IMR-90 (cell line): ENCODE measurements at regions not wholly inside any gene's neighbourhood (a gene's known extent, or its start where the extent isn't known, plus 50 kb on each side); places are given as distances from the start of the nearest gene placed in this dataset.

Experiments used
- ATAC-seq: fragments of 200-7000 bp; cut with Tn5 transposase; 2 replicates; pipeline ENCODE4 v1.9.1; 2020; ENCODE audit warnings: low read depth, mild to moderate bottlenecking, moderate library complexity
- BruUV-seq: library from RNA; stranded (reverse); fragments of 400-500 nt; replicated peaks from 2 replicates; lab custom pipeline; 2021; lab: Mats Ljungman, UMichigan
- CTCF ChIA-PET: fragments of 300-600 bp; formaldehyde crosslinking; extraction: SDS; loops from one replicate; lab custom pipeline; 2021; ENCODE audit warnings: antibody characterized with exemption; lab: Yijun Ruan, JAX
- POLR2A ChIA-PET: fragments of 300-600 bp; sonication (Branson Sonifier 250); formaldehyde crosslinking; loops from one replicate; lab custom pipeline; 2022; ENCODE audit warnings: antibody characterized with exemption; ENCODE audit not compliant: unreplicated experiment; lab: Charles Lee
- DNase-seq: peaks from one replicate; pipeline ENCODE4 v3.0.0; 2013
- H2AFZ ChIP-seq: replicated peaks from 2 replicates; pipeline ENCODE3; 2013; ENCODE audit warnings: low read length, mild to moderate bottlenecking; ENCODE audit not compliant: poor library complexity
- H2AK5ac ChIP-seq: 2 replicates; pipeline ENCODE4 v1.6.1; 2013; ENCODE audit warnings: low read depth, low read length, inconsistent platforms
- H2AK9ac ChIP-seq: replicated peaks from 2 replicates; pipeline ENCODE3; 2013; ENCODE audit warnings: mild to moderate bottlenecking, low read depth, low read length, moderate library complexity; ENCODE audit not compliant: poor library complexity
- H2BK120ac ChIP-seq: 2 replicates; pipeline ENCODE4 v1.6.1; 2013; ENCODE audit warnings: low read depth, low read length, inconsistent platforms
- H2BK15ac ChIP-seq: 3 replicates; pipeline ENCODE4 v1.6.1; 2013; ENCODE audit warnings: low read depth, low read length, inconsistent platforms
- H2BK20ac ChIP-seq: 2 replicates; pipeline ENCODE4 v1.6.1; 2013; ENCODE audit warnings: low read depth, mild to moderate bottlenecking, inconsistent platforms, low read length, moderate library complexity
- H2BK5ac ChIP-seq: 2 replicates; pipeline ENCODE4 v1.6.1; 2013; ENCODE audit warnings: mild to moderate bottlenecking, low read depth, low read length, inconsistent platforms; ENCODE audit not compliant: poor library complexity, severe bottlenecking
- H3K14ac ChIP-seq: replicated peaks from 2 replicates; pipeline ENCODE4 v1.6.1; 2013; ENCODE audit warnings: low read depth, low read length, inconsistent platforms
- H3K18ac ChIP-seq: 2 replicates; pipeline ENCODE4 v1.6.1; 2013; ENCODE audit warnings: low read depth, low read length, control low read depth
- H3K23ac ChIP-seq: 2 replicates; pipeline ENCODE4 v1.6.1; 2013; ENCODE audit warnings: low read depth, low read length, inconsistent platforms
- H3K27ac ChIP-seq: 2 replicates; pipeline ENCODE4 v1.5.1; 2013; ENCODE audit warnings: mild to moderate bottlenecking, control low read depth, low read length; ENCODE audit not compliant: insufficient read depth
- H3K27me3 ChIP-seq: 2 replicates; pipeline ENCODE4 v1.6.1; 2013; ENCODE audit warnings: low read length; ENCODE audit not compliant: control insufficient read depth, insufficient read depth
- H3K36me3 ChIP-seq: 2 replicates; pipeline ENCODE4 v1.6.1; 2013; ENCODE audit warnings: low read length, mixed read lengths; ENCODE audit not compliant: control insufficient read depth, insufficient read depth
- H3K4ac ChIP-seq: 2 replicates; pipeline ENCODE4 v1.6.1; 2013; ENCODE audit warnings: low read depth, low read length, inconsistent platforms
- H3K4me1 ChIP-seq: 2 replicates; pipeline ENCODE4 v1.6.1; 2013; ENCODE audit warnings: low read length, mixed read lengths; ENCODE audit not compliant: control insufficient read depth, insufficient read depth
- H3K4me2 ChIP-seq: 2 replicates; pipeline ENCODE4 v1.6.1; 2013; ENCODE audit warnings: low read depth, mild to moderate bottlenecking, control low read depth, low read length, moderate library complexity
- H3K4me3 ChIP-seq: 2 replicates; pipeline ENCODE4 v1.5.1; 2013; ENCODE audit warnings: low read depth, mild to moderate bottlenecking, control low read depth, low read length, moderate library complexity; ENCODE audit not compliant: insufficient read depth
- H3K56ac ChIP-seq: 2 replicates; pipeline ENCODE4 v1.6.1; 2013; ENCODE audit warnings: low read length, inconsistent platforms; ENCODE audit not compliant: insufficient read depth; ENCODE audit errors: extremely low read depth
- H3K79me1 ChIP-seq, 2 experiments: 2 replicates each; pipeline ENCODE4 v1.6.1; 2013; ENCODE audit warnings: low read length in 2 of 2, inconsistent platforms in 1 of 2, low read depth in 1 of 2
- H3K9ac ChIP-seq: 2 replicates; pipeline ENCODE4 v1.6.1; 2013; ENCODE audit warnings: low read depth, low read length, control low read depth
- H3K9me1 ChIP-seq: 2 replicates; pipeline ENCODE4 v1.6.1; 2013; ENCODE audit warnings: low read length, inconsistent platforms; ENCODE audit not compliant: insufficient read depth
- H3K9me3 ChIP-seq: 2 replicates; pipeline ENCODE4 v1.6.1; 2013; ENCODE audit warnings: low read length; ENCODE audit not compliant: control insufficient read depth, insufficient read depth
- H4K20me1 ChIP-seq: 2 replicates; pipeline ENCODE4 v1.6.1; 2013; ENCODE audit warnings: low read length, inconsistent platforms; ENCODE audit not compliant: insufficient read depth
- H4K5ac ChIP-seq: 2 replicates; pipeline ENCODE4 v1.6.1; 2013; ENCODE audit warnings: mild to moderate bottlenecking, low read depth, low read length, control low read depth
- H4K8ac ChIP-seq, 2 experiments: 2 replicates each; pipeline ENCODE4 v1.6.1; 2013; ENCODE audit warnings: low read depth in 2 of 2, low read length in 2 of 2, control low read depth in 1 of 2, inconsistent platforms in 1 of 2
- H4K91ac ChIP-seq: 2 replicates; pipeline ENCODE4 v1.6.1; 2013; ENCODE audit warnings: low read depth, low read length, inconsistent platforms; ENCODE audit not compliant: insufficient read depth
- BHLHE40 ChIP-seq: fragments of 150-350 bp; IDR thresholded peaks from 2 replicates; pipeline ENCODE4 v1.6.1; 2016; ENCODE audit warnings: mild to moderate bottlenecking, low read depth, low read length
- CEBPB ChIP-seq: IDR thresholded peaks from 2 replicates; pipeline ENCODE4 v1.6.1; 2012; ENCODE audit warnings: low read depth, low read length, improper control_type of control experiment
- CHD1 ChIP-seq: IDR thresholded peaks from 2 replicates; pipeline ENCODE4 v1.6.1; 2012; ENCODE audit warnings: low read depth, low read length, improper control_type of control experiment
- FOS ChIP-seq: fragments of 150-350 bp; IDR thresholded peaks from 2 replicates; pipeline ENCODE4 v1.6.1; 2016; ENCODE audit warnings: low read depth, low read length
- MAFK ChIP-seq: IDR thresholded peaks from 2 replicates; pipeline ENCODE4 v1.6.1; 2012; ENCODE audit warnings: low read depth, low read length, improper control_type of control experiment
- MAZ ChIP-seq: IDR thresholded peaks from 2 replicates; pipeline ENCODE4 v1.6.1; 2012; ENCODE audit warnings: low read depth, mild to moderate bottlenecking, low read length, improper control_type of control experiment, moderate library complexity, borderline replicate concordance
- MXI1 ChIP-seq: IDR thresholded peaks from 2 replicates; pipeline ENCODE4 v1.6.1; 2012; ENCODE audit warnings: low read depth, mild to moderate bottlenecking, low read length, moderate library complexity, borderline replicate concordance
- NFE2L2 ChIP-seq: fragments of 150-350 bp; IDR thresholded peaks from 2 replicates; pipeline ENCODE4 v1.6.1; 2016; ENCODE audit warnings: low read depth, mild to moderate bottlenecking, low read length
- POLR2A ChIP-seq: IDR thresholded peaks from 2 replicates; pipeline ENCODE4 v1.6.1; 2012; ENCODE audit warnings: mild to moderate bottlenecking, low read depth, low read length
- RAD21 ChIP-seq: IDR thresholded peaks from 2 replicates; pipeline ENCODE4 v1.6.1; 2012; ENCODE audit warnings: low read length, improper control_type of control experiment
- RCOR1 ChIP-seq: IDR thresholded peaks from 2 replicates; pipeline ENCODE4 v1.6.1; 2012; ENCODE audit warnings: mild to moderate bottlenecking, low read length, improper control_type of control experiment; ENCODE audit not compliant: insufficient replicate concordance
- RFX5 ChIP-seq: IDR thresholded peaks from 2 replicates; pipeline ENCODE4 v1.8.0; 2012; ENCODE audit warnings: low read depth, mild to moderate bottlenecking, low read length, moderate library complexity
- SMC3 ChIP-seq: fragments of 150-350 bp; IDR thresholded peaks from 2 replicates; pipeline ENCODE4 v1.6.1; 2016; ENCODE audit warnings: low read depth, mild to moderate bottlenecking, antibody characterized with exemption, low read length, moderate library complexity
- WGBS, 2 experiments: methylation state at CpG; one replicate each; pipeline versions ENCODE4 v1.1.5 to v1.1.7; 2013; ENCODE audit warnings: missing lambda C conversion rate in 2 of 2; ENCODE audit not compliant: insufficient read length in 1 of 2; ENCODE audit errors: extremely low coverage in 2 of 2; 5-methylcytosine and 5-hydroxymethylcytosine counted together
- dilution Hi-C: fragments of 300-500 bp; cut with HindIII; formaldehyde crosslinking; loops from one replicate; pipeline ENCODE4 v1.14.3; 2018; ENCODE audit warnings: low sequenced_read_pairs; ENCODE audit not compliant: unreplicated experiment
- in situ Hi-C: fragments of 300-500 bp; cut with MboI; formaldehyde crosslinking; loops from 3 replicates; pipeline ENCODE4 v1.14.3; 2019; ENCODE audit warnings: low sequenced_read_pairs, inconsistent platforms, mixed read lengths
- intact Hi-C: fragments of 100-400 bp; cut with micrococcal nuclease; formaldehyde crosslinking; loops from 2 replicates; pipeline ENCODE4 v1.10.0; 2022
- TF ChIP-seq, protein P1 (sequence below): conservative IDR thresholded peaks from 2 replicates; pipeline ENCODE4 v1.5.1; 2012; ENCODE audit warnings: mild to moderate bottlenecking, low read depth, low read length, improper control_type of control experiment
- TF ChIP-seq, protein P2 (sequence below): fragments of 150-350 bp; IDR thresholded peaks from 2 replicates; pipeline ENCODE4 v1.6.1; 2017; ENCODE audit warnings: mild to moderate bottlenecking, antibody characterized with exemption, low read length, low read depth
- TF ChIP-seq, protein P3 (sequence below): fragments of 150-350 bp; IDR thresholded peaks from 2 replicates; pipeline ENCODE4 v1.6.1; 2016; ENCODE audit warnings: low read depth, mild to moderate bottlenecking, low read length, moderate library complexity, borderline replicate concordance

DNA sequence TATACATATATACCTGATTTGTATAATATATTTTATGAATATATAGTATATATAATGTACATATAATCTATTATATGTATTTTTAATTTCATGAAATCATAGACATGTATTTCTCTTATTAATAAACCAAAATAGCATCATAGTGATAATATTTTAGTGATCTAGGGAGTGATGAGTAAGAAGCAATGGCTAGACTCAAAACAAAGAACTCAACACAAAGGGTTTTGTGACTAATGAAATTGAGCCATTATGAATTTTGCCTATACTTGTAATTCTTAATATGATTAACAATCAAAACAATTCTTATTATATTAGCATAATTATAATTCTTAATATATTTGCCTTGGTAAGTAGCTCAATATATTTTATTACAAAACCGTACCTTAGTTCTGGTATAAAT, 1614.1 kb upstream of the TMEFF2 start:
- no peak overlapping the region for H4K91ac ChIP-seq
- no peak overlapping the region for H3K4me2 ChIP-seq
- H3K14ac ChIP-seq: no peak overlapping the region
- no peaks in the 10 kb centered on the region for H3K4me1 ChIP-seq
- TF ChIP-seq BHLHE40: no peak
- TF ChIP-seq MAZ: no peak
- TF ChIP-seq POLR2A: no peak
- no peak for TF ChIP-seq CEBPB
- TF ChIP-seq CHD1: no peak
- TF ChIP-seq, protein P1, sequence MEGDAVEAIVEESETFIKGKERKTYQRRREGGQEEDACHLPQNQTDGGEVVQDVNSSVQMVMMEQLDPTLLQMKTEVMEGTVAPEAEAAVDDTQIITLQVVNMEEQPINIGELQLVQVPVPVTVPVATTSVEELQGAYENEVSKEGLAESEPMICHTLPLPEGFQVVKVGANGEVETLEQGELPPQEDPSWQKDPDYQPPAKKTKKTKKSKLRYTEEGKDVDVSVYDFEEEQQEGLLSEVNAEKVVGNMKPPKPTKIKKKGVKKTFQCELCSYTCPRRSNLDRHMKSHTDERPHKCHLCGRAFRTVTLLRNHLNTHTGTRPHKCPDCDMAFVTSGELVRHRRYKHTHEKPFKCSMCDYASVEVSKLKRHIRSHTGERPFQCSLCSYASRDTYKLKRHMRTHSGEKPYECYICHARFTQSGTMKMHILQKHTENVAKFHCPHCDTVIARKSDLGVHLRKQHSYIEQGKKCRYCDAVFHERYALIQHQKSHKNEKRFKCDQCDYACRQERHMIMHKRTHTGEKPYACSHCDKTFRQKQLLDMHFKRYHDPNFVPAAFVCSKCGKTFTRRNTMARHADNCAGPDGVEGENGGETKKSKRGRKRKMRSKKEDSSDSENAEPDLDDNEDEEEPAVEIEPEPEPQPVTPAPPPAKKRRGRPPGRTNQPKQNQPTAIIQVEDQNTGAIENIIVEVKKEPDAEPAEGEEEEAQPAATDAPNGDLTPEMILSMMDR: no peak
- TF ChIP-seq NFE2L2: no peak
- TF ChIP-seq, protein P2, sequence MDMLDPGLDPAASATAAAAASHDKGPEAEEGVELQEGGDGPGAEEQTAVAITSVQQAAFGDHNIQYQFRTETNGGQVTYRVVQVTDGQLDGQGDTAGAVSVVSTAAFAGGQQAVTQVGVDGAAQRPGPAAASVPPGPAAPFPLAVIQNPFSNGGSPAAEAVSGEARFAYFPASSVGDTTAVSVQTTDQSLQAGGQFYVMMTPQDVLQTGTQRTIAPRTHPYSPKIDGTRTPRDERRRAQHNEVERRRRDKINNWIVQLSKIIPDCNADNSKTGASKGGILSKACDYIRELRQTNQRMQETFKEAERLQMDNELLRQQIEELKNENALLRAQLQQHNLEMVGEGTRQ: no peak
- TF ChIP-seq SMC3: no peak
- no peak for TF ChIP-seq MXI1
- TF ChIP-seq RFX5: no peak
- TF ChIP-seq MAFK: no peak
- TF ChIP-seq RAD21: no peak
- TF ChIP-seq, protein P3, sequence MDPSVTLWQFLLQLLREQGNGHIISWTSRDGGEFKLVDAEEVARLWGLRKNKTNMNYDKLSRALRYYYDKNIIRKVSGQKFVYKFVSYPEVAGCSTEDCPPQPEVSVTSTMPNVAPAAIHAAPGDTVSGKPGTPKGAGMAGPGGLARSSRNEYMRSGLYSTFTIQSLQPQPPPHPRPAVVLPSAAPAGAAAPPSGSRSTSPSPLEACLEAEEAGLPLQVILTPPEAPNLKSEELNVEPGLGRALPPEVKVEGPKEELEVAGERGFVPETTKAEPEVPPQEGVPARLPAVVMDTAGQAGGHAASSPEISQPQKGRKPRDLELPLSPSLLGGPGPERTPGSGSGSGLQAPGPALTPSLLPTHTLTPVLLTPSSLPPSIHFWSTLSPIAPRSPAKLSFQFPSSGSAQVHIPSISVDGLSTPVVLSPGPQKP: no peak
- no peak for TF ChIP-seq RCOR1
- TF ChIP-seq FOS: no peak
- H3K27ac ChIP-seq: no peak overlapping the region
- in situ Hi-C loops (no loop called here), intact Hi-C loops (no loop called here), dilution Hi-C loops (no loop called here)
- no peak overlapping the region for H3K4me3 ChIP-seq
- no peaks in the 10 kb centered on the region for H3K36me3 ChIP-seq
- no peak overlapping the region for H2BK120ac ChIP-seq
- H2AFZ ChIP-seq: no peak overlapping the region
- no peaks in the 10 kb centered on the region for H3K9me1 ChIP-seq
- H4K20me1 ChIP-seq: no peaks in the 10 kb centered on the region
- no peak for ATAC-seq
- no peak overlapping the region for H4K8ac ChIP-seq
- H3K56ac ChIP-seq: no peak overlapping the region
- H3K4ac ChIP-seq: no peak overlapping the region
- H2BK20ac ChIP-seq: no peak overlapping the region
- H2BK5ac ChIP-seq: no peak overlapping the region
- H2AK9ac ChIP-seq: no peak overlapping the region
- H3K9me3 ChIP-seq: no peaks in the 10 kb centered on the region
- H4K5ac ChIP-seq: no peak overlapping the region
- no peaks in the 10 kb centered on the region for H3K27me3 ChIP-seq
- ChIA-PET CTCF (no interaction called here), POLR2A (no interaction called here)
- DNase-seq: no peak
- no peak overlapping the region for H3K23ac ChIP-seq
- H3K79me1 ChIP-seq: no peaks in the 10 kb centered on the region
- no peak overlapping the region for H3K9ac ChIP-seq
- H3K18ac ChIP-seq: no peak overlapping the region
- H2BK15ac ChIP-seq: no peak overlapping the region
- BruUV-seq: no TSS peak
- WGBS, 2 experiments: no CpG with 5 or more reads among the region's 1 CpG
- H2AK5ac ChIP-seq: no peak overlapping the region
